T47D (cell line): ENCODE measurements at regions not wholly inside any gene's neighbourhood (a gene's known extent, or its start where the extent isn't known, plus 50 kb on each side); places are given as distances from the start of the nearest gene placed in this dataset.
"Not testable (repeated sequence)": the region's sequence is repeated elsewhere in the genome, so short reads cannot be mapped to it uniquely, and the experiment has no call there.

Source experiments
- DNase-seq, 2 experiments: peaks; one replicate each; pipeline versions ENCODE4 v3.0.0 to v3.0.0-alpha.2; 2011 to 2012; ENCODE audit warnings: low read depth in 1 of 2, low spot score in 1 of 2
- JUND ChIP-seq: IDR thresholded peaks from 2 replicates; pipeline ENCODE4 v1.6.1; 2012; ENCODE audit warnings: low read depth
- in situ Hi-C: cut with HindIII; loops from 2 replicates; pipeline ENCODE4 v1.10.0; 2016; ENCODE audit warnings: low sequenced_read_pairs, low pct_unique_long_range_greater_than_20kb

DNA sequence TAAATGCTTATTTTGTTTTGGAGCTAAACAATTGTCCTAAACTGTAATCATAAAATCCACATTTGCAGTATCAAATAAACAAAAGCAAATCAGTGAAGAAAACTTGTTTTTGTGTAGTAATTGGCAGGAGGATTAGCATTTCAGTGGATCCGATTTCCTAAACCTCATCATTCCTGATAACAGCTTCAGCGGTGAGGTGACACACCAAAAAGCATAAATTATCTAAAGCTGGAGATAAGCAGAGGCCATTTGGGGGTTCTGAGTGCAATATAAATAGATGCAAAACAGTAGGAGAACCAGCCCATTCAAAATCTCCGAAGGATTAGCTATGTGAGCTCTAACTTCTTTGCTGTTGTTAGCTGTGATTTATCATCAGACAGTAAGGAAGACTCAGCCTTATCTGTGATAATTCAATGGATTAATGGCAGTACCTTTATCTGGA, 235.8 kb downstream of the EPHA7 start:
- no peak for TF ChIP-seq JUND
- in situ Hi-C loops = no loop called here
- DNase-seq = no peak

DNA sequence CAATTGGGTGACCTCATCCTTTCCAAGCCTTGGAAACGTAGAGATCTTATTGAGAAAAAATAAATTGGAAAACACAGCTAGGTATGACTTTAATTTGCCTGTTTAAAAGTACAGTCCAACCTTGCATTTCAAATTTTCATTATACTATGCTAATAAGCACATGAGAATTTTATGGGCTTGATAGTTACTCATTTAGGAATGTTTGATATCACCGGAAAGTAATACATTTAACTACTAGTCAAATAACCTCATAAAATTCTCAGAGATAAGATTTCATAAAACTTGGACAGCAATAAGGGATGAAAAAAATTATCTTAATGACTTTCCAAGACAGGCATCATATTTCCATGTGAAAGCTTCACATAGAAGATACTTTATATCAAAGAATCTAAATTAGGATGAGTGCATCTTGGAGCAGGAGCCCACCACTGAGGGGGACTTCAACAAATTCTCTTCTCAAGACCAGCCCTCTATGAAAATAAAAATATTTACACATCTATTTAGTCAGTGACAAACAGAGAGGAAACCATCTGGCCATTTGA, 236.3 kb downstream of the EPHA7 start:
- no peak for DNase-seq
- in situ Hi-C loops = no loop called here
- TF ChIP-seq JUND = no peak

DNA sequence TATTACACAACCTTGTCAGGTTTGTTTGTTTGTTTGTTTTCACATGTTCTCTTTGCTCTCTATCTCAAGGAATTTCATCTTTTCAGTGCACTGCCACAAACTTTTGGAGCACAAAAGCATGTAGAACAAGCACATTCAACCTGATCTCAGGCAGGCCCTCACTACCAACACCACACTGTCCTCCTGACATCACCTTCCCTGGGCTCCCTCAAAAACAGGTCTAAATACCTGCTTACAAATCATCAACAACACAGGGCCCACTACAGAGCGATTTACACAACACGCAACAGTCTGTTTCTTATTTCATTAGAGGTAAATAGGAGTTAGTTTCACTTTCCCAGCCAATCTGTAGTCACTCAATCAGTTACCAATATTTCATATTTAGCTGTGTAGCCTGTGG, 241.4 kb downstream of the EPHA7 start:
- in situ Hi-C loops = no loop called here
- DNase-seq = no peak
- TF ChIP-seq JUND = no peak

DNA sequence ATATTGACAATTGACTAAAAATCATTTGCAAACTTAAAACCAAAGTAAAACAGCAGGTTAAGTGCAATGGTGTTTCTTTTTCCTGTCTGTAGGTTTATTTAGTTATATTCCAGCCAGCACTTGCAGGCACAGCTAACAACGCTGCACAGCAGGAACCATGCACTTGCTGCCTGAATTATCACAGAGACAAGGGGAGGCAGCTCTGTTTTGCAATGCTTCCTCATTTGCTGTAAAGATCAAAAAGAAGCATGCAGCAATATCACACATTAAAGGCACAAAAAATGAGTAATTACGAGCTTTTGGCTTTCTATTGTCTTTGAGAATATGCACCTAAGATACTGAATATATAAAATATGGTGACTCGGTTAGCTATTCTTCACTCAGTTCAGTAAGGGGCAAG, 241.9 kb downstream of the EPHA7 start:
- in situ Hi-C loops = no loop called here
- TF ChIP-seq JUND = no peak
- no peak for DNase-seq

DNA sequence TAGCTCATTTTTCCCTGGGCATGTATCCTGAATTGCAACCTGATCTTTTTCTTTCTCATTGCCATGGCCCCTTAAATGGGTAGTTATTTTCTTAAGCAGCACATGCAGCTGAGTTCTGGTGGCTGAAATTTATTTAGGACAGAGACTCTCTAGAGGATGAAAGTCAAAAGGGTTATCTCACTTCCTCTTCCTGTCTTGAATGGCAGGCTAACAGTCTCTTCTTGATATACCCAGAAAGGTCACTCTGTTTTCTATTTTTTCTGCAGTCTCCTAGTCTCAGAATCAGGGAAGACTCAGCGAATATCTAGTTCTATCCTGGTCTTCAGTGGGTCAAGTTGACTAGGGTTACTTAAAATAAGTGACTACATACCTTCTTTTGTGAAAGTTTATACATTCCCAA, 243.3 kb downstream of the EPHA7 start:
- TF ChIP-seq JUND = no peak
- no peak for DNase-seq
- in situ Hi-C loops = no loop called here

DNA sequence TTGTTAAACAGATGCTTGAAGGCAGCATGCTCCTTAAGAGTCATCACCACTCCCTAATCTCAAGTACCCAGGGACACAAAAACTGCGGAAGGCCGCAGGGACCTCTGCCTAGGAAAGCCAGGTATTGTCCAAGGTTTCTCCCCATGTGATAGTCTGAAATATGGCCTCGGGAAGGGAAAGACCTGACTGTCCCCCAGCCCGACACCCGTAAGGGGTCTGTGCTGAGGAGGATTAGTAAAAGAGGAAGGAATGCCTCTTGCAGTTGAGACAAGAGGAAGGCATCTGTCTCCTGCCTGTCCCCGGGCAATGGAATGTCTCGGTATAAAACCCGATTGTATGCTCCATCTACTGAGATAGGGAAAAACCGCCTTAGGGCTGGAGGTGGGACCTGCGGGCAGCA, 245.8 kb downstream of the EPHA7 start:
- in situ Hi-C loops, DNase-seq: not testable (repeated sequence)

DNA sequence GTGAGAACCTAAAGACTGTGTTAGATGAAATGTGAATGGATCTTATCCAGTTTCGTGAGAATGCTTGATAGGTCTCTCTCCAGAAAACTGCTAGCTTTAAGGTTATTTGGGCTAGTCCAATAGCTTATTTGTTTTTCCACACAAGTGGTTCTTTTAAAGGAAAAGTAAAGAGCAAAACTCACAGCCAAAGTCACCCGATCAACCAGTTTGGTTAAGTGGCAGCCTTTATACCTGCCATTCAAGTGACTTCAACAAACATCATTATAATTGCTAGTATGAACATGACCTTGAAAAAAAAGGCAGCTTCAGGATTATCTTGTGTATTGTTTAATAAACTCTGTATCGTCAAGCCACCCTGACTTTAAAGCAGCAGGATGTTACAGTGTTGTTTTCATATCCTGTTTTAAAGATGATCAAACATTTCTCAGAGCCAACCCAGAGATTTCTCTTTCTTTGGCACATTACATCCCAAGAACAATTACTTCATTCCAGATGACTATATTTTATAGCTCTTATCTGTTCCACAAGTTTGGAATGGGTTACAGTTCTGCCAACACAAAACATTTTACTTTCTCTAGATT, 253.4 kb downstream of the EPHA7 start:
- in situ Hi-C loops = no loop called here
- TF ChIP-seq JUND = no peak
- peak in 1 of 2 experiments; percentile 48 for DNase-seq

DNA sequence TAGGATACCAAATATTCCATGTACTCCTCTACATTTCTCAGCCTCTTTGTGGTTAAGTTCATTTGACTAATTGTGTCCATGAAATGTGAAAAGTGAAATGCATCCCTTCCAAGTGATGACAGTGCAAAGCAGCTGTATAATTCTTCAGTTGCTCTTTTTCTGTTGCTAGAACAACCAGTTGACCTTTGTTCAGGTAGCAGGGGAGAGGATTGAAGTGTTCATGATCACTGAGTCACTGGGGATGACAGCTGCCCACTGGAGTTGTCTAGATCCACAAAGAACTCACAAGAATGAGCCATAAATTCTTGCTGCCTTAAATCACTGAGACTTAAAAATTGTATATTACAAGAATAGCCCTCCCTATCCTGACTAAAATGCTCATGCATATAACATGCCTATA, 254.6 kb downstream of the EPHA7 start:
- DNase-seq = no peak
- no peak for TF ChIP-seq JUND
- in situ Hi-C loops = no loop called here

DNA sequence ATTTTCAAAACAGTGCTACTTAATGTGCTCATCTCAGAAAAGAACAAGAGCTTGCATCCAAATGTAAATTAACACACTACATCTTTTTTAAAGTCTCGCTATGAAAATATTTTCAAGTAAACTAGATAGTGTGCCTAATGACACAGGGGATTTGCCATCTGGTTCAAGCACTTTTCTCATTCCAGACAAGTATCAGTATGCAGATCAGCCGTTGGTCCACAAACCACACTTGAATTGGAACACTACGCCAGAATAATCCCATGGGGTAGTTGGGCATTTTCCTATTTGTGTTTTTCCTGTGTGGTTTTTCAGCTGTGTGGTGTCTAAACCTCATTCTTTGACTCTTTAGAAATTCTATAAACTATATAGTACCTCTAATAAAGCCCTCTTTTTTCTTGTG, 256.2 kb downstream of the EPHA7 start:
- in situ Hi-C loops = no loop called here
- TF ChIP-seq JUND = no peak
- no peak for DNase-seq

DNA sequence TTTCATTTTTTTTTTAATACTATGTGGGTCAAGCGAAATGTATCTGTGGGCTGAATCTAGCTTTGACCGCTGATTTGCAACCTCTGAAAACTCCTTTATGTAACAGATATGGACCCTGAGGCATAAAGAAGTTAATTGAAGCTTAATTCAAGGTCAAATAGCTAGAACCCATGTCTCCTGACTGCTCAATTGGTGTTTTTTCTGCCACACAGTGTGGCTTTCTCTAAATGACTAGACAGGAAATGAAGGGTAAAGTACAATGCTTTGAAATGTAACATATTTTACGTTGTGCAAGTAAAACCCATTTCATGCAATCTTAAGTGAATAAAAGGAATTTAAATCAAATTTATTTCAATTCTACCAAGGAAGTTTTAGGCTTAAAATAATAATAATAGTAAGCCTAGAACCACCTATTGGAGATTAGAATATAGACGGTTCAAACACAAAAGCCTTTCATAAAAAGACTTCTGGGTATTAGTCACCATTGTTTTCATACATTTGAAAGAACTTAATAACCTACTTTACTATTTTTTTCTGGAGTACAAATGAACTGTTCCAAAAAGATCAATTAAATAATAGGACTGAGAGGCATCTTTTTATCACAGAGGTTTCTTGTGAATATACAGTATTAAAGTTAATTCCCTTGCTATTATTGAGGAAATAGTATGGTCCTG, 279.8 kb downstream of the EPHA7 start:
- in situ Hi-C loops = no loop called here
- TF ChIP-seq JUND = no peak
- DNase-seq = no peak

DNA sequence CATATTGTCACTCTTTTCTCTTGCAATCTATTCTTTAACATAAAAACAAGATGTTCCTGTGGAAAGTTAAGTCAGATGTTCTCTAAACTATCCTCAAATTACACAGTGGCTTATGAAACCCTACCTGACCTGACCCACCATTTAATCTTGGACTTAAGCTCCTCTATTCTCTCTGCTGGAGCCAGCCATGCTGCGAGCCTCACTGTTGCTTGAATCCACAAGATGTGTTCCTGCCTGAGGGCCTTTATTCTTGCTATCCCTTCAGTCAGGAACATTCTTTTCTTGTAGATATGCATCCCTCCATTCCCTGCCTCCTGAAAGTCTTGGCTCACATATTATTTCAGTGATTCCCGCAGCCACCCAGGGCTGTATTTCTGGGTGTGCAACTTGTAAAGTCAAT, 283.2 kb downstream of the EPHA7 start:
- TF ChIP-seq JUND = no peak
- in situ Hi-C loops = no loop called here
- no peak for DNase-seq

DNA sequence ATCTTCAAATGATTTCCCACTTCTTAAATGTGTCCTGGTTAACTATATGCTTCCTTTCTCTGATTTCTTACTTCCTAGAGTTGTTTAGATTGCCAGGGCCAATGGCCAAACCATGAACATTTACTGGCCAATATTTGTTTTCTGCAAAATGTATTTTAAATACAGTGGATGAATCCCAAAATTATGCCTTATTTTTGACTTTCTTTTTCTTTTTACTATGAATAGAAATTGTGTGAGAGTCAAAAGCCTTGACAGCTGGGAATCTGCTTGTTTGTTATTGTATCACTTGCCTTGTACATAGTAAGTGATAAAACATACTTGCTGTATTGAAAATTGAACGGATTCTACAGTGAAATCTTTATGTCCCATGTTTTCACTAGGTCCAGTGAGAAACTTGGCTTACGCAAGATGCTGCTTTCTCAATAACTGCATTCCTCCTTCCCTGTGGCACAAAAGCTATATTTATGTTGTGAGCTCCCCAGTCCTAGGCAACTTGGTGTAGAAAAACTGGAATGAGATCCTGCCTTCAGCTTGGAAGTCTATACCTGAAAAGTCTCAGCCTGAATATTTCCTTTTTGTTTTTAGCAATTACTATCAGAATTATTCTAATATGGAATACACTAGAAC, 295.2 kb downstream of the EPHA7 start:
- in situ Hi-C loops = no loop called here
- peak in 1 of 2 experiments; percentile 1 for DNase-seq
- TF ChIP-seq JUND = no peak

DNA sequence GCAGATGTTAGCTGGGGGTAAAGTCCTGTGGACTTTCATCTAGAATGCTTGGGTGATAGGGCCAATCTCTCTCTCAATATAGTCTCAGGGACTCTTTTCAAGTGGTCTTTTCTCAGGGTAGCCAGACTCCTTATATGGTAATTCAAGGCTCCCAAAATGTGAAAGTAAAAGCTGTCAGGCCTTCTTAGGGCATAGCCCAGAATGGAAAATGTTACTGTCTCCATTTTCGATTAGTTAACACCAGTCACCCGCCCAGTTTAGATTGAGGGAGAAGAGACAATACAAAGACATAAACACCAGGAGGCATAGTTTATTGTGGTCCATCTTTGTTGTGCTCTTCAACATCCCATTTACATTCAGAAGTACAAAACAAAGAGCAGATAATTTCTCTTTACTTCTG, 295.8 kb downstream of the EPHA7 start:
- in situ Hi-C loops = no loop called here
- TF ChIP-seq JUND = no peak
- DNase-seq = no peak
